ENCODE measurements at regions not wholly inside any gene's neighbourhood (a gene's known extent, or its start where the extent isn't known, plus 50 kb on each side); places are given as distances from the start of the nearest gene placed in this dataset.

DNA sequence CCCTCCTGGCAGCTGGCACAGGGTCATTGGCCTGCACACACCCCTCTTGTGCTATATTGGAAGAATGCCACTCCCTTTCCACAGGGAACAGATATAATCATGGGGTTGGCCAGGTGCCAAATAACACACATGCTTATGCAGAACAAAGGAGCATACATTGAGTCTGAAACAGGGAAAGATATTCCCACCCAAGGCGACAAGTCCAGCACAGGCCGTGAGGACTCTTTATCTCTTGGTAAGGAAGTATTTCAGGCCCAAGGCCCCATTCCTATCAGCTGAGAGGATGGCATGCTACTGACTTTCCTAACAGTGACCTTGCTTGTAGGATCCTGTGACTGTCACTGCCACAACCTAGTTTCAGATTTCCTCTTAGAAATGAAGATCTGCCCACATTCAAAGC, 59.0 kb upstream of the STXBP6 start:
- no peak for DNase-seq (ENCODE audit: low read depth)
- TF ChIP-seq, protein P1, sequence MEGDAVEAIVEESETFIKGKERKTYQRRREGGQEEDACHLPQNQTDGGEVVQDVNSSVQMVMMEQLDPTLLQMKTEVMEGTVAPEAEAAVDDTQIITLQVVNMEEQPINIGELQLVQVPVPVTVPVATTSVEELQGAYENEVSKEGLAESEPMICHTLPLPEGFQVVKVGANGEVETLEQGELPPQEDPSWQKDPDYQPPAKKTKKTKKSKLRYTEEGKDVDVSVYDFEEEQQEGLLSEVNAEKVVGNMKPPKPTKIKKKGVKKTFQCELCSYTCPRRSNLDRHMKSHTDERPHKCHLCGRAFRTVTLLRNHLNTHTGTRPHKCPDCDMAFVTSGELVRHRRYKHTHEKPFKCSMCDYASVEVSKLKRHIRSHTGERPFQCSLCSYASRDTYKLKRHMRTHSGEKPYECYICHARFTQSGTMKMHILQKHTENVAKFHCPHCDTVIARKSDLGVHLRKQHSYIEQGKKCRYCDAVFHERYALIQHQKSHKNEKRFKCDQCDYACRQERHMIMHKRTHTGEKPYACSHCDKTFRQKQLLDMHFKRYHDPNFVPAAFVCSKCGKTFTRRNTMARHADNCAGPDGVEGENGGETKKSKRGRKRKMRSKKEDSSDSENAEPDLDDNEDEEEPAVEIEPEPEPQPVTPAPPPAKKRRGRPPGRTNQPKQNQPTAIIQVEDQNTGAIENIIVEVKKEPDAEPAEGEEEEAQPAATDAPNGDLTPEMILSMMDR (IDR thresholded peaks at IDR 0.05; ENCODE audit: control insufficient read depth, extremely low read depth, insufficient read depth), result no peak
- H3K4me3 ChIP-seq (ENCODE audit: low read depth, low read length), result no peak overlapping the region

DNA sequence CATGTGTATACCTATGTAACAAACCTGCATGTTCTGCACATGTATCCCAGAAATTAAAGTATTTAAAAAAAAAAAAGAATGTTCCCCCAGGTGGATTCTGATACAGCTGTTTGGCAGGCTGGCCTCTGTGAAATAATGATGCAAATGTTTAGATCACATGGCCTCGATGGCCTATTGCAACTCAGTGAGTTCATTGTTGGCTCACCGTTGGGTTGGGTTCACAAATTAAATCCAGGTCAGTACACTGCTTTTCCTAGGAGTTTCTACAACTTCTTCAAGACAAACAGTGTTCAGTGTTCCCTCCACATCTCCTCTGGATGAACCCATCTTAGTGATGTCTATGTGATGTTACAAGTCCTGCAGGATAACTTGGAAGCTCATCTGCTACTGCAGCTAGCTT, 58.3 kb upstream of the STXBP6 start:
- TF ChIP-seq, protein P1 (IDR thresholded peaks at IDR 0.05; ENCODE audit: control insufficient read depth, extremely low read depth, insufficient read depth), result no peak
- DNase-seq (ENCODE audit: low read depth), result no peak
- H3K4me3 ChIP-seq (ENCODE audit: low read depth, low read length), result no peak overlapping the region

DNA sequence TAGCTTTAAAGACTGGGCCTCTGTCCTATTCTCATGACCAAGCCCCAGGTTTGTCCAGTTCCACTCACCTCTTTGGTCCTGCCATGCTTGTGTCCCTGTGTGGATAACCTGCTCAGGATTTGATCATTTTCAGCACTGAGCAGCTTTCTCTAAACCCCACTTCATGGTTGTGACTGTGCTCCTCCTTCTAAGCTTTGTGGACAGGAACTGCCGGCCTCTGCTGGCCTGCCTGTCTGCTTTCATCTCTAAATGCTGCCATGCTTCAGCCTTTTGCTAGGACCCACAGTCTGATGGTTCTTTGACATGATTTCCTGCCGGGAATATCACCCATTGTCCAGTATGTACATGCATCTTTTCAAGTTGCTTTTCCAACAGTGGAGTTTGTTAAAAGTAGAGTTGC, 53.9 kb upstream of the STXBP6 start:
- no peak overlapping the region for H3K4me3 ChIP-seq (ENCODE audit: low read depth, low read length)
- TF ChIP-seq, protein P1 (IDR thresholded peaks at IDR 0.05; ENCODE audit: control insufficient read depth, extremely low read depth, insufficient read depth), result no peak
- no peak for DNase-seq (ENCODE audit: low read depth)

DNA sequence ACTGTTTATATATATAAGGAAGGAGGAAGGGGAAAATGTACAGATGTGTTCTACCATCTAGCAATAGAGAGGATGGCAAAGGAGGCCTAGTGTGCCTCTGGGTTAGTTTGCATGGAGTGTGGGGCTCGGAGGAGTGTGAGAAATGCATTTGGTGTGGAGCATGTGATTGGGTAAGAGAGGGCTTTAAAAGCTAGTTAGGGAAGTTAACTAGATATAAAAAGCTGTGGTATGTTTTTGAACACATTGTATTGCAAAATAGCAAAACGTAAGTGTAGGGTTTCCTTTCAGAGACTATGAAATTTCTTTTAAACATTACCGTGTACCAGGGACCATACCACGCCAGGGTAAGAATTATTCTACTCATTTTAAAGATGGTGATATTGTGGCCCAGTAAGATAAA, 53.3 kb upstream of the STXBP6 start:
- TF ChIP-seq, protein P1 (IDR thresholded peaks at IDR 0.05; ENCODE audit: control insufficient read depth, extremely low read depth, insufficient read depth), result no peak
- H3K4me3 ChIP-seq (ENCODE audit: low read depth, low read length), result no peak overlapping the region
- DNase-seq (ENCODE audit: low read depth), result no peak

DNA sequence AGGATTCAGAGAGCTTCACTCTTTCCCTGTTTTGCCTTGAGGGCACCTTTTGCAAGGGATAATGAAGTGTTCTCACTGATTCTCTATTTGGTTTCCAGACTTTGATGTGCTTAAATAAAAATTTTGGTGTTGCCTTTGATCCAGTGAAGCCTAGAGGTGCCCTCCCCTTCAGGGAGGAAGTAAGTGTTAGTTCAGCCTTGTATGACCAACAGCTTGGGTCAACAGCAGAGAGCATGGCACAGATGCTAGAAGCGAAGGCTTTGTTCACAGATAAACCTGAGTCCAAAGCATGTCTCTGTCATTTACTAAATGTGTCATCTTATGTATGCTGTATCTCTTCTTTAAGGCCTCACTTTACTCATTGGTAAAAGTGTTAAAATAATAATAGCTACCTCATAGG, 52.8 kb upstream of the STXBP6 start:
- no peak overlapping the region for H3K4me3 ChIP-seq (ENCODE audit: low read depth, low read length)
- TF ChIP-seq, protein P1 (IDR thresholded peaks at IDR 0.05; ENCODE audit: control insufficient read depth, extremely low read depth, insufficient read depth), result no peak
- DNase-seq (ENCODE audit: low read depth), result no peak

DNA sequence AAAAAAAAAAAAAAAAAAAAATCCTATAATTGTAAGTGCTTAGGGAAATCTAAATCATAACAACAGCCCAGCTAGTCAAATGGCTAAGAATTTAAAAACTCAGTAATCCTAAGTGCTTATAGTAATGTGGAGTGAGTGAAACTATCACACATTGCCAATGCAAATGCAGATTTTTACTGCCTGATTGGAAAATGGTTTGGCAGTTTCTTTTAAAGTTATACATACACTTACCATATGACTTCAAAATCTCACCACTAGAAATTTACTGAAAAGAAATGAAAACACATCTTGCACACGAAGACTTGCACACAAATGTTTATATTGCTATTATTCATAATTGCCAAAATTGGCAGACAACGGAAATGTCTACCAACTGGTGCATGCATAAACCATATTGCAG, 51.3 kb upstream of the STXBP6 start:
- DNase-seq (ENCODE audit: low read depth), result no peak
- no peak overlapping the region for H3K4me3 ChIP-seq (ENCODE audit: low read depth, low read length)
- TF ChIP-seq, protein P1 (IDR thresholded peaks at IDR 0.05; ENCODE audit: control insufficient read depth, extremely low read depth, insufficient read depth), result no peak

All from LNCaP clone FGC (cell line).